NB4 (cell line): ENCODE measurements at regions not wholly inside any gene's neighbourhood (a gene's known extent, or its start where the extent isn't known, plus 50 kb on each side); places are given as distances from the start of the nearest gene placed in this dataset.

Experiments used
- DNase-seq: peaks from one replicate; pipeline ENCODE4 v3.0.0; 2010; ENCODE audit warnings: low read depth
- H3K4me3 ChIP-seq: one replicate; pipeline ENCODE4 v1.5.1; 2011; ENCODE audit warnings: mild to moderate bottlenecking, low read depth, low read length, moderate library complexity
- CTCF ChIP-seq: IDR thresholded peaks from one replicate; pipeline ENCODE4 v1.5.1; 2012; ENCODE audit warnings: low read depth, low read length
- MAX ChIP-seq: IDR thresholded peaks from 2 replicates; pipeline ENCODE4 v1.6.1; 2011; ENCODE audit warnings: low read depth, low read length
- MYC ChIP-seq: IDR thresholded peaks from 2 replicates; pipeline ENCODE4 v1.6.1; 2011; ENCODE audit warnings: low read depth, low read length
- POLR2A ChIP-seq: IDR thresholded peaks from 2 replicates; pipeline ENCODE4 v1.6.1; 2011; ENCODE audit warnings: mild to moderate bottlenecking; ENCODE audit not compliant: insufficient read length; ENCODE audit errors: extremely low read depth

- TF ChIP-seq POLR2A (no peak), MYC (no peak), MAX (no peak), CTCF (no peak)
- no peak for DNase-seq
- no peak overlapping the region for H3K4me3 ChIP-seq
Measured at GRCh38 chr2:128715360-128715759, 396.7 kb upstream of the HS6ST1 start.

- no peak for TF ChIP-seq CTCF
- no peak for TF ChIP-seq MYC
- no peak for TF ChIP-seq MAX
- TF ChIP-seq POLR2A: no peak
- no peak overlapping the region for H3K4me3 ChIP-seq
- DNase-seq: peak; percentile 77
Measured at GRCh38 chr2:128716299-128716721, 397.6 kb upstream of the HS6ST1 start.

GRCh38 chr2:128717758-128718710 lies 399.4 kb upstream of the HS6ST1 start:
- H3K4me3 ChIP-seq: no peak overlapping the region
- DNase-seq: no peak
- TF ChIP-seq MAX (no peak), POLR2A (no peak), MYC (no peak), CTCF (no peak)

GRCh38 chr2:128720080-128721022 lies 401.7 kb upstream of the HS6ST1 start:
- DNase-seq: no peak
- TF ChIP-seq MAX: no peak
- no peak for TF ChIP-seq CTCF
- no peak for TF ChIP-seq MYC
- TF ChIP-seq POLR2A: no peak
- H3K4me3 ChIP-seq: no peak overlapping the region

- no peak for DNase-seq
Measured at GRCh38 chr2:128721096-128721495, 402.4 kb upstream of the HS6ST1 start.

More at GRCh38 chr2:128721096-128721495, 402.4 kb upstream of the HS6ST1 start:
- H3K4me3 ChIP-seq: no peak overlapping the region
- TF ChIP-seq CTCF: no peak
